Hematopoietic multipotent progenitor cell treated with erythropoietin and hydrocortisone succinate and interleukin-3 and kit ligand, for 4 days (in vitro differentiated cells): ENCODE measurements at regions not wholly inside any gene's neighbourhood (a gene's known extent, or its start where the extent isn't known, plus 50 kb on each side); places are given as distances from the start of the nearest gene placed in this dataset.

ENCODE experiments used
- DNase-seq: peaks from one replicate; pipeline ENCODE4 v3.0.0-alpha.2; 2015

DNA sequence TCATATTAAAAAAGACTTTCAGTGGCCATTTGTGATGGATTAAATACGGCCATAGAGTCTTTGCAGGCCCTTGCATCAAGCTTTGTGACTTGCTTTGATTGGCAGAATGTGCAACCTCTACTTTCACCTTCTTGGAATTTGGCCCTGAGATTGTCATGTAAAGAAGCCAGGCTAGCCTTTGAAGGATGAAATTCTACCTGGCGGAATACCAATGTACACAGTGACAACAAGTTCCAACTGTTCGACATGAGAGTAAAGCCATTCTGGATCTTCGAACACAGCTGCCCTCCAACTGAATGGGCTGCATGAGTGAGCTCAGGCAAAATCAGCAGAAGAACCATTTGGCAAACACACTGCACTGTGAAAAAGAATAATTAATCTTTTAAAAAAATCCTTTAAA is 321.3 kb downstream of the PHF14 start:
- DNase-seq, result no peak

DNA sequence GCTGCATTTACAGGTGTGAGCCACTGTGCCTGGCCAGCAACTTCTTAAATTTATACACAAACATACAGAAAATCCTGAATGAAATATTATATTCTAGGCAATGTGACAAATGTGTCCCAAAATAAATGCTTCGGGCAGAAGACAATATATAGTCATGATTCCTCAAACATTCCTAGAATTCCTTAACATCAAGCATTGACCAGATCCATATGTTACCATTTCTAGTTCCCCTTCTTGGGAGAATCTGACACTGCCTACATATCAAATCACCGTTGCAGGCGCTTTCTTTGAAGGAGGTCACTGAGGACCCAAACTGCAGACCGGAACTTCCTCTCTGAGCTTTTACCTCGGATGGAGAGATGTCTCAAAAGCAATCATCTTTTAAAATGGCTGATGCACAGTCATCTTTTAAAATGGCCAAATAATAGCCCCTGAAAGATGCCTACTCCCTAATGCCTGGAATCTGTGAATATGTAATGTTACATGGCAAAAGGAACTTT is 323.5 kb downstream of the PHF14 start:
- DNase-seq, result no peak

DNA sequence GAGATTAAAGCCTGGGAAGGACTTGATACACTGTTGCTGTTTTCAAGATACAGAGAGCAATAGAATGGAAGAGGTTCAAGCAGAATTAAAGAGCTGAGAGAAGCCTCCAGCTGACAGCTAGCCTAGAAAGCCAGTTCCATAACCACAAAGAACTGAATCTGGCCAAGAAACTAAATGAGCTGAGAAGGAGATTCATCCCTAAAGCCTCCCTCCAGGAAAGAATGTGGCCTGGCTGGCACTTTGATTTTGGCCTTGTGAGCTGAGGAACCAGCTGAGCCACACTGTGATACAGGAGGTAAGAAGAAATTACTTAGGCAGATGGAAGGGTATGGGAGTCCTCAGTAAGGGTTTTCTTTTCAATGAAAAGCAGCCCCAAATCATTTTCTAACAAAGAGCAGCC is 324.1 kb downstream of the PHF14 start:
- no peak for DNase-seq

DNA sequence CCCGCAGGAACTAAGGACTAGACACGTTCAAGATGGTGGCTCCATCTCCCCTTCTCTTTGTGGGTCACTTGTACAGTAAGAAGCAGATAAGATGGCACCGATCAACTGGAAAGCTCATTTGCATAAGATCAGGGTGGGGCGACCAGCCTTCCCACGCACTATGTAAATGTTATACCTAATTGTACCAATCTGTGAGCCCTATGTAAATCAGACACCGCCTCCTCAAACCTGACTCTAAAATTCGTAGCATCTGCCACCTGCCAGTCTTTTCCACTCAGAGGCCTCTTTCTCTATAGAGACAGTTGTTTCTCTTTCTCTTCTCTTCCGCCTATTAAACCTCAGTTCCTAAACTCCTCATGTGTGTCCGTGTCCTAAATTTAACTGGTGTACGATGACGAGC is 324.5 kb downstream of the PHF14 start:
- DNase-seq, result no peak

DNA sequence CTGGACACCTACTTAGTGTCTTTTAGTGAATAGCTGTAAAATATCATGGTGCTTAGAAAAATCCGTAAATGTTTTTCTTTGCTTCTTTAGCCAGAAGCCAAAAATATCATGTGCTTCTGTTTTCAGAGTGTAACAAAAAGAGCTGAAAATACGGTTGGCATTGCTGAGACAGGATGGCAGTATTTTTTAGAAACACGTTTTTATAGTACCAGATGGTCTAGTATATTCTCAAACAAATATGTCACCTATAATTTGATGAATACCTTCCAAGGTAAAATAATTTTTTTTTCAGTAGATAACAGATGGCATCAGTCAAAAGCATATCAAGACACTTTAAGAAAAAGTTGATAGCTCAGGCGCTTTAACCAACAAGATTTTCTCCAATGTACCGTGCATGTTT is 326.6 kb downstream of the PHF14 start:
- no peak for DNase-seq

DNA sequence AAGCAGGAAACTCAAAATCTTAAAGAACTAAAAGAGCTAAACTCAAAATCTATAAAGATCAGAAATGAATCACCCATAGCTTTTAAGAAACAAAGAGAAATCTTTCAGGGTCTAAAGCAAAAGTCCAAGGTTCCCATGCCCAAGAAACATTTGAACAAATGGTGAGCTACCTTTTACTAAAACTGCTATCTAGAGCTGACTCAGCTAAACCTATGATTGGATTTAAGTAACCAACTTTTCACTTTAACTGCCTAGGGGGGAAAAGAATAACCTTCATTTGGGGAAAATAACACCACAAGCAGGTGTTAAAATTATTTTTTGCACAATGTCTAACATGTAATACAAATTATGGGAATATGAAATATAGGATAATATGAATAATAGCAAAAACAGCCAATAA is 328.4 kb downstream of the PHF14 start:
- DNase-seq, result no peak

DNA sequence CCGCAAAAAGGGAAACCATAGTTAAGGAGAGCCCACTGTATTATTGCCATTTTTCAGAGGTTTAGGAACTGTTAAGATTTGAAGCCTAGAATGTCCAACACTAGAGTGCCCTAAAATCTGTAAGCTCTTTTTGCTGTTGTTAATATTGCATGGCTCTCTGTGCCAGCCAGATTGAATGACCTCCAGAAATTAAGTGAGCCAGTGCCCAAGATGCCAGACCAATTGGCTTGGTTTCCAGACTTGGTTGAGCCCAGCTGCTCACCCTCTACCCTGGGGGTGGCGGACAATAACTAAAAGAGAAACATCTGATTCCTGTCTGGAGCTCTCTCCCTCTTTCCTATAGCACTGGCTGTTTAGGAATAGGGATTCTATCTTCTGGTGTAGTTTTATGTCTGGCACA is 340.1 kb downstream of the PHF14 start:
- DNase-seq, result no peak

DNA sequence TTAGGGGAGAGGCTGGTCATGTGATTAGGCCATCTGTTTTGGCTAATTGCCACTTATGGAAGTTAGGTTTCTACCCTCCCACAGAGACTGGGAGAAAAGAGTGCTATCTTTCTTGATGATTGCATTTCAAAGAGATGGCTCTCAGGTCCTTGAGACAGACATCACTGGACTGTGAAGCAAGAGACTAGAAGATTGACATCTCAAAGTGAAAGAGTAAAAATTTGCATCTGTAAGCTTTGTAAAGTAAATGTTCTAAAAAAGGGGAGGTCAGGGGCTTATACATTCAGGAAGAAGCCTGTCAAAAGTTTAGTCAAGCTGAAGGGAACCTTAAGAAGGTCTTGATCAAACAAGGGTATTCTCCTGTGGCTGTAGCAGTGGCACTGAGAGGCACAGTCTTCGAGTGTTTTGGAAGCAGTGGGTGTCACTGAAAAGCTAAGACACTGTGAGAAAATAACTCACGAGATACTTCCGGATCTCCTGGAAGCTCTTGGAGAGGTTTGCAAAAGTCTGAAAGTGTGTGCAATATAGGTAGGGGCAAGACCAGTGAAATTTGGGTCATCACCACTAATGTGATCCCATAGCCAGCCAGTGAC is 342.1 kb downstream of the PHF14 start:
- no peak for DNase-seq

DNA sequence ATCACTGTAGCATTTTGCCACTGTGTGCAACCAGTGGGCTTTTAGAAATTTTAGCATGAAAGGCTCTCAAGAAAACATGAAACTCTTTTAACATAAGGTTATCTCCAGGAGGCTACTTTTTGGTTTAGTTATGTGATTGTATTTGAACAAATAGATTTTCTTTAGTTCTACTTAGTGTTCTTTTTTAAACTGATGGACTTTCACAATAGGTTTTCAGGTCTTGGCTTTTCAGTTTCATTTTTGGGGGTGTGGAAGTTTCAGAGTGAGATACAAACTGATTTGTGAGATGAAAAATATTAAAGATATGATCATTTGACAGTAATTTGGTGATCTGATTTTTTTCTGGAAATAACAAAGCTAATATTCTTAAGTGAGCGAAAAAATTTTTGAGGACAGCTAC is 344.1 kb downstream of the PHF14 start:
- no peak for DNase-seq

DNA sequence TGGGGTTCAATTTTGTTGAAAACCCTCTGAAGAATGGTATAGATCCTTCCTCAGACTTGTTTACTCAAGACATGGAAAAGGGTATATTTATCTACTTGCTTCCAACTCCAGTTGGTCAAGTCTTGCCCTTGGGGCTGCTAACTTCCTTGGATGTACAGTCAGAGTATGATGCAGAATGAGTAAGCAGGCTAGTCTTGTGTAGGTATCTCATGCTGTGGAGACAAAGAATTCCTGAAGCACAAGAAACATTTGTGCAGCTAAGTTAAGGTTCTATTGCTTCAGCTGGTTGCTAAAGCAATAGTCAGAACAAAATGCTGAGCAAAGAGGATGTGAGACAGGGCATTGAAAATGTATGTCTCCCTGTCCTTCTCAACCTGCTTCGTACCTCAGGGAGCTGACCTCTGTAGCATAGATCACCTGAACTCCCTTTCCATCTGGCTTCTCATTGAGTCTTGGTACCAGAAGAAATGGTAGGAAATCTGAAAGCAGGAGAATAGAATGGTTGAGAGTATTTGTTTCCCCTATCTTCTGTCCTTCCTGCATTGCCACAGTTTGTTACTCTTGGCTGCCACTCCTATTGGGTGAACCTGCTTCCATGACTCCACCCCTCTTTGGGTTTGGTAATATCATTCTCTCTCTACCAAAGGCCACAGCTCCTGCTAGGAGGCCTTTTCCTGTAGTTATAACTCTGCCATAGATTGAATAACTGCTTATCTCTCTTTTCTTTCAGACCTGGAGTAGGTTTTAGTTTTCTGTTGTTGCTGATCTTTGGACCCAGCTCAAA is 346.0 kb downstream of the PHF14 start:
- DNase-seq, result no peak
